Transverse colon (tissue), 4 donors: ENCODE measurements at regions not wholly inside any gene's neighbourhood (a gene's known extent, or its start where the extent isn't known, plus 50 kb on each side); places are given as distances from the start of the nearest gene placed in this dataset.
"Not testable (repeated sequence)": the region's sequence is repeated elsewhere in the genome, so short reads cannot be mapped to it uniquely, and the experiment has no call there.

ENCODE experiments used
- EP300 ChIP-seq: sonication (generic); formaldehyde crosslinking; IDR thresholded peaks from one replicate; pipeline ENCODE4 v1.6.1; 2017; ENCODE audit warnings: antibody characterized with exemption, low read depth
- POLR2A ChIP-seq: fragments of 450-650 bp; IDR thresholded peaks from one replicate; pipeline ENCODE4 v1.6.1; 2016; ENCODE audit warnings: antibody characterized with exemption, mild to moderate bottlenecking, moderate library complexity
- POLR2AphosphoS5 ChIP-seq, 3 donors: sonication (generic); formaldehyde crosslinking; IDR thresholded peaks; one replicate each; pipeline ENCODE4 v1.6.1; 2016; ENCODE audit warnings: antibody characterized with exemption in 3 of 3
- TF ChIP-seq, protein P1 (sequence below), 5 experiments: fragments of 200-600 bp in 3 of 5; fragments of 450-650 bp in 2 of 5; sonication (generic) in 3 of 5; IDR thresholded peaks; 1 replicate in 2 of 5; 2 replicates in 3 of 5; pipeline ENCODE4 v1.5.1; 2016 to 2017; ENCODE audit warnings: antibody characterized with exemption in 5 of 5, inconsistent platforms in 3 of 5, mild to moderate bottlenecking in 2 of 5, moderate library complexity in 1 of 5

DNA sequence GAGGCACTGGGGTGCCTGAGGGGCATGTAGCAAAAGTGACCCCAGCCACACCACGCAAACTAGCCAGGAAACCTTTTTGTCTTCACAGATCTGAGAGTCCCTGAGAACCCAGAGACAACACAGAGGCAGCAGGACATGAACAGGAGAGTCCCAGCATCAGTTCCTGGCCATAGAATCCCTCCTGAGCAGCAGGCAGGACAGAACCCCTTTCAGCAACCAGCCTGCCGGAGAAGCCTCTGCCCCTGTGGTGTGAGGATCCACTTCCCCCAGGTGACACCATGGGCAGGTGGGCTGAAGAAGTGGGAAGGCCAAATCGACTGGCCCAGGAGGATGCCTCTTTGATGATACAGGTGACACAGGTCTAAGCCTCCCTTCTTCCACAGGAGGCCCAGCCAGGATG lies 65.1 kb upstream of the THOC3 start:
- TF ChIP-seq, protein P1, sequence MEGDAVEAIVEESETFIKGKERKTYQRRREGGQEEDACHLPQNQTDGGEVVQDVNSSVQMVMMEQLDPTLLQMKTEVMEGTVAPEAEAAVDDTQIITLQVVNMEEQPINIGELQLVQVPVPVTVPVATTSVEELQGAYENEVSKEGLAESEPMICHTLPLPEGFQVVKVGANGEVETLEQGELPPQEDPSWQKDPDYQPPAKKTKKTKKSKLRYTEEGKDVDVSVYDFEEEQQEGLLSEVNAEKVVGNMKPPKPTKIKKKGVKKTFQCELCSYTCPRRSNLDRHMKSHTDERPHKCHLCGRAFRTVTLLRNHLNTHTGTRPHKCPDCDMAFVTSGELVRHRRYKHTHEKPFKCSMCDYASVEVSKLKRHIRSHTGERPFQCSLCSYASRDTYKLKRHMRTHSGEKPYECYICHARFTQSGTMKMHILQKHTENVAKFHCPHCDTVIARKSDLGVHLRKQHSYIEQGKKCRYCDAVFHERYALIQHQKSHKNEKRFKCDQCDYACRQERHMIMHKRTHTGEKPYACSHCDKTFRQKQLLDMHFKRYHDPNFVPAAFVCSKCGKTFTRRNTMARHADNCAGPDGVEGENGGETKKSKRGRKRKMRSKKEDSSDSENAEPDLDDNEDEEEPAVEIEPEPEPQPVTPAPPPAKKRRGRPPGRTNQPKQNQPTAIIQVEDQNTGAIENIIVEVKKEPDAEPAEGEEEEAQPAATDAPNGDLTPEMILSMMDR (IDR thresholded peaks at IDR 0.05) = not testable (repeated sequence)
- TF ChIP-seq POLR2A; POLR2AphosphoS5 (IDR thresholded peaks at IDR 0.05); EP300: not testable (repeated sequence)
